ENCODE measurements at regions not wholly inside any gene's neighbourhood (a gene's known extent, or its start where the extent isn't known, plus 50 kb on each side); places are given as distances from the start of the nearest gene placed in this dataset.

DNA sequence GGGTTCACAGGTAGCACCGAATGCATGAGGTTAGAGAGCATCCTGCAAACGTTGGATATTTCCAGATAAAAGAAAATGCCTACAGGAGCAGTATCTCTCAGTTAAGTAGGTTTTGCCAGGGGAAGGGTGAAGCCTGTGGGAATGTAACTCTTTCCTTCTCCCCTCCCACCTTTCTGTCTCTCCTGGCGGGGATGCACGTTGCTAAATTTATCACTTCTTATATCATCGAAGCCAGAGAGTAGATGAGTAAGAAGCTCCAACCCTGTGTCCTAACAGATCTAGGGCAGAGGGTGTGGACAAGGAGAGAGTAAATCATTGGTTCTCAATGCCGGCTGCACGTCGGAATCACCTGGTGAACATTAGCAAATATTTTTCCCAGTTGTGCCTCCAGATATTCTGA lies 457.5 kb downstream of the ENC1 start:
- FAIRE-seq (no peak), DNase-seq (ENCODE audit: insufficient read length, low spot score) (no peak)

DNA sequence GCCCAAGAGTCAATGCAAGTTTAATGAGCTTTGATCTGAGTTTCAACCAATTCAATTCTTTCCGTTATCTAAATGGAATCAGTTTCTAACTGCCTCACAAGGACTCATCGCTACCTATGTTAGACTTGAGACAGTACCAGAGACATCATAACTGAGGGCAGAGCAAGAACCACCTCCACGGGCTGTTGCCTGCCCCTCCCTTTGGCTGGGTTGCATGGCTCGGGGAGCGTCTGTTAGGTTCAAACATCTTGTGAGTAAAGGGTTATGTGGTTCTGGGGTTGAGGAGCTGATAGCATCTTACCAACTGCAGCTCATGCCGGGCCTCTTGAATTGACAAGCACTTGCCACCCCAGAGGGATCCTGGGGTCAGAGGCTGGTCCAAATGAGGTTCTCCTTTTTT lies 457.9 kb downstream of the ENC1 start:
- no peak for DNase-seq (ENCODE audit: insufficient read length, low spot score)
- FAIRE-seq: no peak

DNA sequence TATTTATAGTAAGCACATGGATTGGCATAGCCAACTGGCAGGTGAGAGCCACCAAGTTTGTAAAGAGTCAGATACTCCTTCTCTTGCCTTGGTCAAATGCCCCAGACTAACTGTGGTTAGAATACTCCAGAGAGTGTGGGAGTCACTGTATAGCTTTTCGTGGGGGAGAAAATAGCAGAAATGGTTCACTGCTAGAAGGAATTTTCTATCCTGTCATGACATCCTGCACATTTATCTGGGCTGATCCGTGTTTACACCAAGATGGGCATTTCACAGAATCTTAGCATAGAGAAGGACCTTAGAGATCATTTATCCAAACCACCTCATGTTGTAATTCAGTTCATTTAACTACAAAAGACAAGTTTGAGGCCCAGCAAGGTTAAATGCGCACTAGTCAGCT lies 460.8 kb downstream of the ENC1 start:
- DNase-seq (ENCODE audit: insufficient read length, low spot score) (no peak), FAIRE-seq (no peak)

DNA sequence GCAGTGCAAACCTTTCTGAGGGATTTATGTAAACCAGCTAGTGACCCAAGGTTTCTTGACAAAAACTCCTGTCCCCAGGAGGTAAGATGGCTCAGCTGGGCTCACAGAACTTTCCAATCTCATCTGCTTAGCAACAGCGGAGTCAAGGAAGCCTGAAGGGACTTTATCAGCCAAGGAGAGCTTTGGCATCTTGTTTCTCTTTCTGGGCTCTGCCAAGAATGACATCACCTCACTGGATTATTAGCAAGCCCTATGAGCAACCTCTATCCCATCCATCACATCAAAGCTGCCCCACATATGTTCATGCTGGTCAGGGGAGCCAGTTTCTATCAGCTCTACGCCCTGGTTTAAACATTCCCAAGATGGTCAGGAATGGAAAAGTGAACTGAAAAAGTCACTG lies 461.3 kb downstream of the ENC1 start:
- no peak for FAIRE-seq

DNA sequence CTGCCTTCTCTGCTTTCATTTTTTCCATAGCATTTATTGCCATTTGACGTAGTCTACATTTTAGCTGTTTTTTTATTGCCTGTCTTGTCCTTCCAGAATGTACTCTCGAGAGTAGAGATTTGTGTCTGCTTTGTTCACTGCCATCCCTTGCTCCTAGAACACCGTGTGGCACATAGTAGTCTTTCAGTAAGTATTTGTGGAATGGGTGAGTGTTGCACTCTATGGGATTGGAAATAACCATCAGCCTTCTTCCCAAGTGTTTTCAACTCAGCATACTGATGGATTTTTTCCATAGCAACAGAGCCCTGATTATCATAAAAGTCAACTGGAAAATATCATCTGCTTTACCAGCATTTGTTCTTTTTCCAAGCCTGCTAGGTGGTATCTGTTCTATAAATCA lies 462.6 kb downstream of the ENC1 start:
- DNase-seq (ENCODE audit: insufficient read length, low spot score): no peak
- no peak for FAIRE-seq

More for the DNA sequence above, 461.3 kb downstream of the ENC1 start:
- peak; percentile 29 for DNase-seq (ENCODE audit: insufficient read length, low spot score)

DNA sequence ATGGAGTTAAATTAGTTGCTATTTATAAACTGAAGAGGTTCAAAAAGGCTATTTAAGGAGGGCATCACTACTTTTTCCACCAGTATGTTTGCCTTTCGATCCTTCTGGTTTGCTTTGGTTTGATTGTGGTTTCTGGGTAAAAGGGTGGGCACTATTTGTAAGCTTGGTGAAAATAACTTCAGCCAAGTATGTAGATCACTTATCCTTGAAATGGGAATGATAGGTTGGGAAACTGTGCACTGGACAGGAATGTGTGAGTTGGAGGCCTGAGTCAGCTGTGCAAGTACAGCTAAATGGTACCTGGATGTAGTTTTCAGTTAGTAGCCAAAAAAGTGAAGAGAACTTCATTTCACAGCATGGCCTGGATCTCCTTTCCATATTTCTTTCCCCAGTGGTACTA lies 466.2 kb downstream of the ENC1 start:
- no peak for DNase-seq (ENCODE audit: insufficient read length, low spot score)

DNA sequence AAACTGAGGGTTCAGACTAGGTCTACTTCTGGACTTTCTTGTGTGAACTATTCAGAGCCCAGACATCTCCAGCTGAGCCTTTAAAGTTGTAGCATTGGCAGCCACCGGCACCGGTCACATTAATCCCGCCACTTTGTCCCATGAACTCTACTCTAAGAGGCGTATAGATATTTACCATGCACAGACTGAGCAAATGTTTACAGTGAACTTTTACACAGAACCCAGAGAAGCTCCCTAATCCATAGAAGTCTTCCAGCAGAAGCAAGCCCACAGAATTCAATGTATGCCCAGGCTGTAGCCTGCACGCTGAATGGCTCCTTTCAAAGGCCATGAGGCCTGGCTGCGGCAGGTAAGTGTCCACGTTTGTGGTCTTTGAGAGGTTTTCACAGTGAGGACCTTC lies 466.9 kb downstream of the ENC1 start:
- FAIRE-seq (no peak), DNase-seq (ENCODE audit: insufficient read length, low spot score) (no peak)

More for the DNA sequence above, 466.2 kb downstream of the ENC1 start:
- FAIRE-seq: no peak

DNA sequence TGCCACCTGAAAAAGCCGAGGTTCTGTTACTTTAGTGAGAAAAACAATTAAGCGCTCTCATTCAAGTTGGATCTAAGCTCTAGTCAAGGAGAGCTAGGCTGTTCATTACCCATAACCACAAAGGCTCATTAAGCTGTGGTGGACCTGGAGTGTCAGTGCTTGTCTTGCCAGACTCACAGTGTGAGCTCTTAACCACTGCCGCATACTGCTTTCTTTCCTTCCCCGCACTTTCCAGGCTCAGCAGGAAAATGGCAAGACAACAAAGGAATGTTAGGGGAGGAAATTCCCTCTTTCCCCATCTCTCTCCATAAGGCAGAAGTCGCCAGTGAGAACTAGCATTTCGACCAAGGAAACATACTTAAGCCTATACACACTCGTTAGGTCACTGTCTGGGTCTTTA lies 467.3 kb downstream of the ENC1 start:
- FAIRE-seq (no peak), DNase-seq (ENCODE audit: insufficient read length, low spot score) (no peak)

DNA sequence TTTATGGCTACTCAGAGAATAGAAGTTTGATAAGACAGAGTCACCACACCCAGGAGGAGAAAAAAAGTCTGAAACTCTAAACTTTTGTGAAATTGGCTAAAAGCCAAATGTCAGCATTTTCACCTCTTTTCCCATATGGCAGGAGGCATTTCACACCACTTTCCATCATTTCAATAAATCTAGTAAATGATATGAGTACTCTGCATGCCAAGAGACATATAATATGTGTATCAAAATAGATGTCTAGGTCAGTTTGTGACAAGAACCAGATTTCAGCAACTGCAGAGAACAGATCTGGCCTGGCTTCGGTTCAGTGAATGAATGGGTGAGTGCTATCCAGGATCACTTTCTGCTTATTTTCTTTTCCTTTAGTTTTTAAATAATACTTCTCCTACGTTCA lies 470.8 kb downstream of the ENC1 start:
- FAIRE-seq: no peak

DNA sequence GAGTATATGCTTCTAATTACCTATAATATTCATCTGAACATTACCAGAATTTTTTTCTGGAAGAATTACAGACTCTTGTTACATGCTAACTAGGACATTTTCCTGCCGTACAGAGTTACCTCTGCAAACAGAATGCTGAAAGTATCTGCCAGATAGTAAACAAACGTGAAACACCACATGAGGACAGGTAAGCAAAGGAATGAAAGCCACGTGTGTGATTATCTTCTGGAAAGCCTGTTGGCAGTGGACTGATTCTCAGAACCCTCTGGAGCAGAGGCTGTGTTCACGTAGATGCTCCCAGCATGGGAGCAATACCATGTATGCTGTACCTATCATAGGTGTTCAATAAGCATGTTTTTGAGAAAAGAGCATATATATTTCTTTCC lies 472.6 kb downstream of the ENC1 start:
- no peak for DNase-seq (ENCODE audit: insufficient read length, low spot score)
- FAIRE-seq: peak; percentile 60

More for the DNA sequence above, 470.8 kb downstream of the ENC1 start:
- no peak for DNase-seq (ENCODE audit: insufficient read length, low spot score)

DNA sequence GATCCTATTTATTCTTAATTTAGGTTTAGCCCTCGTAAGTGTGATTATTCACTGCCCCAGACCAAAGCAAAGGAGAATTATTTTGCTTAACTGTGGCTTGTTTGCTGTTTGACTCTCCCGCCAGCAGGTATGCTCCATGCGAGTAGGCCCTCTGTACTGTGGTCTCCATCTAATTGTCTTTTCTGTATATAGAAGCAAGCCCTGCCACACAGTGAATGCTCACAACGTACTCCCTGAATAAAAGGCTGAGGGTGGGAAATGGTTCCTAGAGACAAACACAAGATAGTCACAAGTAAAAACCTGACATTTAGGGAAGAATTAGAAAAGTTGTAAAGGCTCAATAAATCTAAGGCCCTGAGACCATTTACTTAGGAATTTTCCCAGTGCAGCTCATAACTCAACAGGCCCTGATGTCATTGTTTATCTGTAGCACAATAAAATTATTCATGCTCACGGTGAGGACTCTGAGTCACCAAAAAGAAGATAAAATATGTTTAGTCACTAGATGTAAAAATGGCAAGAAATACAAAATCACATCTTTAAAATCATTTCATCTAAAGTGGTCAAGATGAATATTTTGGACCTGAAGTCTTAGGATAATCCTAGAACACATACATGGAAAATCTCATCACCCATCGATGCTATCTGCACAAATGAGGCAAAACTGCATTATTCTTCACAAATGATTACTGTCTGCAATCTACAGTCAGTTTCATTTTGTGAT lies 473.2 kb downstream of the ENC1 start:
- DNase-seq (ENCODE audit: insufficient read length, low spot score): peak; percentile 43
- FAIRE-seq: no peak

DNA sequence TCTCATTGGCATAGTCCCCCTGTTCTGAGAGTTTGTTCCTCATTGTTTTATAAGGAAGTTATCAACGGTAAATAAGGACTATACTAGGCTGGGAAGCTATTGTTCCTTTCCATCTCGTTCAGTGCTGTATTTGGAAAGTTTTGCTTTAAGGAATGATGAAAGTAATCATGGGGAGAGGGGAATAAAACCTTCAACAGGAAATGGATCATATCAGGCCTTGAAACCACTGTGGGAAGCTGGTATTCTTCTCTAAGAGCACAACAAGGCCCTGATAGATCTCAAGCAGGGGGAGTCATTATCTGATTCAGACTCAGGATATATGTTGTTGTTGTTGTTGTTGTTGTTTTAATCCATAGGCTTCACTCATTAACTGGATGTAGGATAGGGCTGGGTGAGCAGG lies 474.5 kb downstream of the ENC1 start:
- DNase-seq (ENCODE audit: insufficient read length, low spot score) (no peak), FAIRE-seq (no peak)

DNA sequence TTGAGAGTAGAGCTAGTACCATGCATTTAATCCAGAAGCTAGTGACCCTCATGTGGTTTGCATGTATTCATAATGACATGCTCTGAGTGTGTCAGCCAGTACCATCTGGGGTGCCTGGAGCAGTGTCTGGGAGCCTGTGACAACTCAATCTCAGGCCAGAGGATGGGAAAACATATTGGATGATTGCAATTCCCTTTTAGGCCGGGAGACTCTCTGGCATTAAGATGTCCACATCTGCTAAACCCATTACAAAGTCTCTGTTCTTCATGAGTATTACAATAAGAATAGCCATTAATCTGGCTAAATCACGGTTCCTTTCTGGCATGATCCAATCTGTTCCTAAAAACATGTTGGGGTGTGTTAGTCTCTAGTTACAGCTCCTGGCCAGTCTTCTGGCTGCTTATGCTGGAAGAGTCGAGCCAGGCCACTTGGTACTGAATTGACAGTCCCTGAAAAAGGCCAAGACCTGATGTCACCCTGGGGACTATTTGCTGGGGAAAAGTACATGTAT lies 475.7 kb downstream of the ENC1 start:
- DNase-seq (ENCODE audit: insufficient read length, low spot score) (no peak), FAIRE-seq (no peak)

DNA sequence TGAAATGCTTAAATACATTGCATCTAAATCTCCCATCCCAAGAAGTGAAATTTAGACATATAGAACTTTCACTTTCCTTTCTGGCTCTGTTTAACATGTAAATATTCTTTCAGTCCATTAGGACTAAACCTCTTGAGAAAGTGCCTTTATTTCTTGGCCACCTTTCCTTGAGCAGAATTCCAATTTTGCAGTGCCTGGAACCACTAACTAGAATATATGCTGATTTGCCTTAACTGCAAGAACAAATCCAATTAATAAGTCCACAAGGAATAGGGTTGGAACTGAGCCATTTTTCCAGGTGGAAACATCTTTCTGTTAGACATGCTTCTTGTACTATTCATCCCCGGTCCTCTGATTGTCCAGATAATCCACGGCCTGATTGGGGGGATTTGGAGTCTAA lies 478.0 kb downstream of the ENC1 start:
- no peak for DNase-seq (ENCODE audit: insufficient read length, low spot score)
- FAIRE-seq: no peak

DNA sequence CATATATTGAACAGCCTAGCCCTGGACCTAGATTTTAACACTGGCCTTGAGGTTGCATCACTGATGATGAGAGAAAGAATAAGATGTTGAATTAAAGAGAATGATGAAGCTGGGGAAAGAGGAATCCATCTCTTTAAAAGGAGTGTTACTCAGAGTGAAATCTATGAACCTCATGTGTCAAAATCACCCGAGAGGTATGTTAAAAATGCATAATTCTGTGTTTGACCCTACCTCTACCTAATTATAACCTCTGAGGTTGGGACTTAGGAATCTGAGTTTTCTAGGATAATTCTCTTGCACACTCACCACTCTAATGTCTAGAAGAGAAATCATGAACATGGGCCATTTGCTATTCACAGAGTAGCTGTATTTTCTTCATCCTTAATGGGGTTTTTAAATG lies 479.4 kb downstream of the ENC1 start:
- no peak for DNase-seq (ENCODE audit: insufficient read length, low spot score)

DNA sequence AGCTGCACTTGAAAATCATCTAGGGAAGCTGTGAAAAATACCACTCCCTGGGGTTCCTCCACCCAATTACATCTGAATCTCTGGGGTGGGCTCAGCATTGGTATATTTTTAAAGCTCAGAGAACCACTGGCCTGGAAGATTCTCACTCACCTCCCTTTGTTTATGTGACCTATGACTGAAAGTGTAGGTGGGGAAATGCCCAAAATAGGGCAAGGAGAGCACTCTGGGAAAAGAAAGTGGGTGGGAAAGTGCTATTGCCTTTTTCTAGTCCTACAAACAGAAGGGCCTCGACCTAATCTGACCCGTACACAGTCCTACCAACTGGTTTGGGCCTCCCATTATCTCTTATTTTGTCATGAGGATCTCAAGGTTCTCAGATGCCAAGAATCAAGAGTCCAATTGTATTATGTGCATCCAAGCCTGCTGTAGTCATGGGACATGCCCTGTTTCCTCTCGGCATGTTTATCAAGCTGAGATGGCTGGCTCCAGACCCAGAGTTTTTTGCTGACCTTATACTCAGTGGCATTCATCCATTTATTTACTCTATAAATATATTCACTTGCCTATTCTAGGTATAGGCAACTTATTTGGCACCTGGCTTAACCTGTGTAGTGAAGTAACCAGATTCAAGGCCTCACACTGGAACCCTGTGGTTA lies 483.7 kb downstream of the ENC1 start:
- no peak for FAIRE-seq

More for the DNA sequence above, 479.4 kb downstream of the ENC1 start:
- FAIRE-seq: no peak

DNA sequence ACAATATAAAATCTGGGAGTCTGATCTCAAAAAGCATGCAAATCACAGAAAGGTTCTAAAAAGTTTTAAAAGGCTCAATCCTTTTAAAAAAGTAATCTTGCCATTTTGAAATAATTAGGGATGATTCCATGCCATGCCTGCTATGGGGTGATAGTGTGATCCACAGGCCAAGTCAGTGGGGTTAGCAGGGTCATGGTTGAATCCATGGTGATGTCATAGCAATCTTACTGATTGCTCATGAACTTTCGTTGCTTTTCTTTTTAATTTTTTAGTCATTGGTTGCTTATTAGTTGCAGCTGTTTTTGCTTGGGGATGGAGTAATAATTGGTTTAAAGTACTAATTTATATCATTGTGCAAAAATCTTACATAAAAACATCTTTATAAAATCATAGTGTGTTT lies 485.0 kb downstream of the ENC1 start:
- no peak for FAIRE-seq
- DNase-seq (ENCODE audit: insufficient read length, low spot score): no peak

More for the DNA sequence above, 483.7 kb downstream of the ENC1 start:
- no peak for DNase-seq (ENCODE audit: insufficient read length, low spot score)

DNA sequence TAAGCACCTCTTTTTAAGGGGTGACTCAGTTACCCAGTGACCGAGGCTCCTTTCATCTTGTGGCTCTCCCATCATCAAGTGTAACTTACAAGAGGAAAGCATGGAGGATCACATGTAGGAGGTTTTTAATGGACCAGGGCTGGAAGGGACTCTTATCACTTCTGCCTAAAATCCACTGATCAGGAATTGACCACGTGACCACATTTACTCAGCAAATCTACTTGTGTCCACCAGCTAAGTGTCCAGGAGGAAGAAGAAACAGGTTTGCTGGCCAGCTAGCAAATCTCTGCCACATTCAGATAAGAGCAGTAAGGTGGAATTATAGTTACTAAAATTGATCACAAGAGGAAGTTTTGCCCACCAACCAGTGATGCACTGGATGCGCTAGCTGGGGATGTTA lies 486.0 kb downstream of the ENC1 start:
- FAIRE-seq (no peak), DNase-seq (ENCODE audit: insufficient read length, low spot score) (no peak)

DNA sequence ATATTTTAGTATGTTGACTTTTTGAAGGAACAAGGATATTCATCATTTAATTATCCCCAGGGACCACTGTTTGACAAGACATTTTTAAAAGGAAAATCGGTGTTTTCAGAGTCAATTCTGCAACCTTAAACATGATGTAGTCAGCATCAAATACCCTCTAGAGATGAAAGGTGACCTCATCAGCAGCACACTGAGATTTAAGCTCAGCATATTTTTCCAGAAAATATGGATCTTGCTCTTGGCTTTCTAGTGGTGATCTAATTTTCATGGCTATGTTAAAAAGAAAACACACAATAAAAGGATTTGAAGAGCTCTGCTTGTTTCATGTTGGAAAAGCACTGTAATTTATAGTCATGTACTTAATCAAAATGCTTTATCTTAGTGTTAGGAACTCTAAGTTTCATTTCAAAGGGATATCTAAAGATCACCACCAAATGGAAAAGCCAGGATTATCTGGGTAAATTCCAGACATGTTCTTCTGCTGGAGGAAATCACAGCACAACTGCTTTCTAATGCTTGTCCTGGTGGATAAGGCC lies 487.2 kb downstream of the ENC1 start:
- no peak for FAIRE-seq
- no peak for DNase-seq (ENCODE audit: insufficient read length, low spot score)

DNA sequence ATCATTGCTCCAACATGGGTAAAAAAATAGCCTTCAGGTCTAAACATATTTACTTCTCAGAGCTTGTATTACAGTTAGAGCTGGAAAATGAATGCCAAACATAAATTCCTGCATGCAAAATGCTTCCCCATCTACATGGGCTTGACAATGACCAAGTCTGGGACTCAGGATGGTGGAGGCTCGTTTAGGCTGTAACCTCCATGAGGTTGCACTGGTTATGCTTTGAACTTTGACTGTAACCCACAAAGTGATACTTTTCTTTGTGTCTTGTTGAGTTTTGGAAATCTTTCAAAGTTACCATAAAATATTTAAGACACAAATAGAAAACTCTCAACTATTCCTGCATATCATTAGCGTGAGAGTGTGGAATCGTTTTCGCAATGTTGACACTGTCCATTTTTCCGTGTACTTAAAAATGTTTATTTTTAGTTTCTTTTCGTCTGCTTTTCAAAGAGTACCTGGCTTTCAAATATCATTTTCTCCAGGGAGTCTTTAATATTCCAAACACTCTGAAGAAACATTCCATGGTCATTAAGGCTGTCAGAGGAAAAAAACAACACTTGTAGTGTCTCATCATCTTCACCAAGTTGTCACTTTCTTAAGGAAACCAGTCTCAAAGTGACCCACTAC lies 487.8 kb downstream of the ENC1 start:
- no peak for DNase-seq (ENCODE audit: insufficient read length, low spot score)
- FAIRE-seq: no peak

DNA sequence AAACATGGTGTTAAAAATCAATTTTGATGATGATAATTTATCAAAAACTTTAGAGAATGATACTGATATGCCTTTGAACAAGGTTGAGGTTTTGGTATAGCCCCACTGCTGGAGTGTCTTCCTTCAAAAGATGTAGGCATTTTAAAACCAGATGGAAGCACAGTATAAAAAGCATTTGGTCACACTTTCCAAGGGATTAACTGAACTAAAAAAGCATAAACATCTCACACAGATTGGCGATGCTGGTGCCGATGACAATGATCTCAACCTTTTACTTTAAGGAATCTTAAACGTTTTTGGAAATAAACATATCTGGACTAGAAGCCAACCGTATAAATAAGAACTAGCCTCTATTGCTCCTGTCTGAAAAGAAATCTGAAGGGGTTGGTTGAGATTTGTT lies 488.4 kb downstream of the ENC1 start:
- FAIRE-seq (no peak), DNase-seq (ENCODE audit: insufficient read length, low spot score) (no peak)

DNA sequence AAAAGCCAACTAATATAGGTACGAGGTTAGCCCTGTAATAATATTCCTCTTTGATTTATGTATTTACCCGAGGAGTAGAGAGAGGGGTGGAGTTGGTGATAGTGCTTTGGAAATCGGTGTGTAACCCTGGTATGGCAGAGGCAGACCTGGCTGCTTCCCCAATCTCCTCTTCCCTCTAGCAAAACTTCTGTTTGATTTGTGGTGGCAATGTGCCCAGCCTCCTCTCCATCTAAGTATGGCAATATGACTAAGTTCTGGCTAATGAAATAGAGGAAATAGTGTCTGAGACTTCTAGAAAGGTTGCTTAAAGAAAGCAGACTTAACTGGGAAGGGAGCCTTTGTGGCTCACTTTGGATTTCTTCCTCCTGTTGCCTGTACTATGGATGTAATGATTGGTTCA lies 491.1 kb downstream of the ENC1 start:
- no peak for DNase-seq (ENCODE audit: insufficient read length, low spot score)
- no peak for FAIRE-seq
